CD14-positive monocyte (primary cell): ENCODE measurements at regions not wholly inside any gene's neighbourhood (a gene's known extent, or its start where the extent isn't known, plus 50 kb on each side); places are given as distances from the start of the nearest gene placed in this dataset.

Source experiments
- DNase-seq, 3 donors: peaks; one replicate each; pipeline ENCODE4 v3.0.0-alpha.2; 2011 to 2022
- H2AFZ ChIP-seq: 2 replicates; pipeline ENCODE4 v1.6.0; 2012; ENCODE audit warnings: mild to moderate bottlenecking, low read depth, low read length, inconsistent platforms; ENCODE audit not compliant: insufficient read depth, poor library complexity, severe bottlenecking
- H3K27ac ChIP-seq, 2 donors: 1 replicate in 1 of 2; 2 replicates in 1 of 2; pipeline ENCODE4 v1.5.1; 2012 to 2013; ENCODE audit warnings: low read length in 2 of 2, control low read depth in 1 of 2, inconsistent platforms in 1 of 2, low read depth in 1 of 2, mild to moderate bottlenecking in 1 of 2
- H3K27me3 ChIP-seq, 2 donors: one replicate each; pipeline versions ENCODE4 v1.6.0 to v1.6.1; 2011 to 2013; ENCODE audit warnings: low read length in 2 of 2; ENCODE audit not compliant: control insufficient read depth in 2 of 2, insufficient read depth in 2 of 2
- H3K36me3 ChIP-seq, 2 donors: replicated peaks in 1 of 2; 1 replicate in 1 of 2; 2 replicates in 1 of 2; pipeline versions ENCODE4 v1.5.1 to v1.6.1; 2012 to 2013; ENCODE audit warnings: low read length in 2 of 2, control low read depth in 1 of 2, inconsistent platforms in 1 of 2, mild to moderate bottlenecking in 1 of 2; ENCODE audit not compliant: insufficient read depth in 2 of 2, control insufficient read depth in 1 of 2
- H3K4me1 ChIP-seq, 2 donors: 1 replicate in 1 of 2; 2 replicates in 1 of 2; pipeline versions ENCODE4 v1.5.1 to v1.6.1; 2012 to 2013; ENCODE audit warnings: low read length in 2 of 2, control low read depth in 1 of 2, inconsistent platforms in 1 of 2, mild to moderate bottlenecking in 1 of 2, moderate library complexity in 1 of 2; ENCODE audit not compliant: insufficient read depth in 2 of 2, control insufficient read depth in 1 of 2
- H3K4me2 ChIP-seq: replicated peaks from 2 replicates; pipeline ENCODE3; 2012; ENCODE audit warnings: low read length, moderate library complexity, mild to moderate bottlenecking; ENCODE audit not compliant: poor library complexity, severe bottlenecking; ENCODE audit errors: extremely low read depth
- H3K4me3 ChIP-seq, 3 experiments: fragments of 200-600 bp in 1 of 3; sonication (generic) in 1 of 3; replicated peaks in 1 of 3; 1 replicate in 2 of 3; 2 replicates in 1 of 3; pipeline ENCODE4 v1.5.1; 2011 to 2013; ENCODE audit warnings: low read length in 3 of 3, mild to moderate bottlenecking in 3 of 3, control low read depth in 2 of 3, low read depth in 2 of 3, inconsistent platforms in 1 of 3, moderate library complexity in 1 of 3
- H3K79me2 ChIP-seq: 2 replicates; pipeline ENCODE4 v1.6.0; 2012; ENCODE audit warnings: mild to moderate bottlenecking, control low read depth, inconsistent platforms, low read length, moderate library complexity; ENCODE audit not compliant: insufficient read depth
- H3K9ac ChIP-seq: 2 replicates; pipeline ENCODE4 v1.6.0; 2017; ENCODE audit warnings: low read length, mild to moderate bottlenecking; ENCODE audit not compliant: insufficient read depth, poor library complexity, severe bottlenecking
- H3K9me3 ChIP-seq, 2 donors: replicated peaks in 1 of 2; 1 replicate in 1 of 2; 2 replicates in 1 of 2; pipeline versions ENCODE4 v1.5.1 to v1.6.1; 2012 to 2013; ENCODE audit warnings: low read length in 2 of 2, control low read depth in 1 of 2; ENCODE audit not compliant: control insufficient read depth in 1 of 2, insufficient read depth in 1 of 2
- H4K20me1 ChIP-seq: 2 replicates; pipeline ENCODE4 v1.6.0; 2012; ENCODE audit warnings: mild to moderate bottlenecking, low read length, control low read depth, moderate library complexity; ENCODE audit not compliant: insufficient read depth
- H3K27ac Mint-ChIP-seq, 7 donors: one replicate each; pipeline ENCODE4 v1.8.0; 2020; ENCODE audit warnings: mild to moderate bottlenecking in 7 of 7, mixed read lengths in 7 of 7, moderate library complexity in 6 of 7, inconsistent platforms in 2 of 7
- H3K27me3 Mint-ChIP-seq, 3 donors: one replicate each; pipeline ENCODE4 v1.8.0; 2021 to 2022; ENCODE audit warnings: low read depth in 3 of 3, mild to moderate bottlenecking in 3 of 3, mixed read lengths in 3 of 3, moderate library complexity in 3 of 3, inconsistent platforms in 1 of 3
- H3K36me3 Mint-ChIP-seq, 2 donors: one replicate each; pipeline ENCODE4 v1.8.0; 2020; ENCODE audit warnings: mixed read lengths in 2 of 2, inconsistent platforms in 1 of 2, mild to moderate bottlenecking in 1 of 2
- H3K4me1 Mint-ChIP-seq: one replicate; pipeline ENCODE4 v1.8.0; 2020; ENCODE audit warnings: mild to moderate bottlenecking, mixed read lengths
- H3K4me3 Mint-ChIP-seq, 2 donors: one replicate each; pipeline ENCODE4 v1.8.0; 2020; ENCODE audit warnings: mild to moderate bottlenecking in 2 of 2, mixed read lengths in 2 of 2, moderate library complexity in 1 of 2
- H3K9me3 Mint-ChIP-seq, 7 donors: one replicate each; pipeline ENCODE4 v1.8.0; 2020 to 2022; ENCODE audit warnings: mixed read lengths in 7 of 7, mild to moderate bottlenecking in 6 of 7, moderate library complexity in 6 of 7, inconsistent platforms in 2 of 7
- CTCF ChIP-seq: fragments of 200-600 bp; IDR thresholded peaks from one replicate; pipeline ENCODE4 v1.8.0; 2022; ENCODE audit warnings: antibody characterized with exemption, mild to moderate bottlenecking
- WGBS: methylation state at CpG from one replicate; pipeline ENCODE4 v1.1.5; 2013; ENCODE audit warnings: missing lambda C conversion rate; ENCODE audit not compliant: insufficient coverage; 5-methylcytosine and 5-hydroxymethylcytosine counted together
- intact Hi-C, 2 donors: fragments of 100-400 bp; cut with micrococcal nuclease; formaldehyde crosslinking; loops; one replicate each; pipeline versions ENCODE4 v1.15.0 to v1.15.1; 2023

GRCh38 chrX:7240929-7241328 is 93.0 kb upstream of the PUDP start:
- no CpG with 5 or more reads among the region's 2 CpGs for WGBS
- H3K27me3 ChIP-seq: peaks cover 0 to 2% of the 10 kb centered on the region in 2 donors
- no peak for TF ChIP-seq CTCF
- peaks cover 3% of the 10 kb centered on the region for H3K79me2 ChIP-seq
- intact Hi-C loops: no loop called here
- no peak overlapping the region for H3K27ac ChIP-seq
- no peak overlapping the region for H2AFZ ChIP-seq
- peaks cover 0 to 3% (median 2%) of the 10 kb centered on the region in 7 donors for H3K9me3 Mint-ChIP-seq
- H3K4me3 Mint-ChIP-seq: no peak overlapping the region
- no peaks in the 10 kb centered on the region for H4K20me1 ChIP-seq
- peaks cover 36% of the 10 kb centered on the region for H3K4me1 Mint-ChIP-seq
- H3K27me3 Mint-ChIP-seq: peaks cover 0 to 2% (median 0%) of the 10 kb centered on the region in 3 donors
- DNase-seq: no peak
- peaks cover 2 to 10% of the 10 kb centered on the region in 2 donors for H3K36me3 Mint-ChIP-seq
- no peaks in the 10 kb centered on the region for H3K9me3 ChIP-seq
- H3K27ac Mint-ChIP-seq: no peak overlapping the region
- H3K9ac ChIP-seq: no peak overlapping the region
- no peak overlapping the region for H3K4me3 ChIP-seq
- H3K4me2 ChIP-seq: no peak overlapping the region
- no peaks in the 10 kb centered on the region for H3K36me3 ChIP-seq
- H3K4me1 ChIP-seq: peaks cover 34 to 44% of the 10 kb centered on the region in 2 donors

GRCh38 chrX:7235071-7235470 is 87.1 kb upstream of the PUDP start:
- H3K27ac ChIP-seq: no peak overlapping the region
- Mint-ChIP-seq H3K36me3 (no peaks in the 10 kb centered on the region), H3K27me3 (peaks cover 0 to 5% (median 0%) of the 10 kb centered on the region in 3 donors), H3K4me3 (no peak overlapping the region), H3K9me3 (peaks cover 0 to 8% (median 2%) of the 10 kb centered on the region in 7 donors), H3K4me1 (peaks cover 10% of the 10 kb centered on the region), H3K27ac (no peak overlapping the region)
- no peak overlapping the region for H3K4me2 ChIP-seq
- H3K4me3 ChIP-seq: no peak overlapping the region
- intact Hi-C loops: no loop called here
- no peak overlapping the region for H2AFZ ChIP-seq
- H3K9me3 ChIP-seq: no peaks in the 10 kb centered on the region
- H3K27me3 ChIP-seq: peaks cover 0 to 2% of the 10 kb centered on the region in 2 donors
- H3K79me2 ChIP-seq: no peaks in the 10 kb centered on the region
- no peak for DNase-seq
- H4K20me1 ChIP-seq: no peaks in the 10 kb centered on the region
- H3K9ac ChIP-seq: no peak overlapping the region
- peaks cover 0 to 7% of the 10 kb centered on the region in 2 donors for H3K4me1 ChIP-seq
- no peak for TF ChIP-seq CTCF
- no peaks in the 10 kb centered on the region for H3K36me3 ChIP-seq
